Right atrium auricular region (tissue), 2 donors: ENCODE measurements at regions not wholly inside any gene's neighbourhood (a gene's known extent, or its start where the extent isn't known, plus 50 kb on each side); places are given as distances from the start of the nearest gene placed in this dataset.
"Not testable (repeated sequence)": the region's sequence is repeated elsewhere in the genome, so short reads cannot be mapped to it uniquely, and the experiment has no call there.

Source experiments
- DNase-seq: peaks from one replicate; pipeline ENCODE4 v3.0.0-alpha.2; 2019; ENCODE audit warnings: low spot score
- H3K27ac ChIP-seq, 2 donors: fragments of 200-600 bp; sonication (generic); 1 replicate in 1 of 2; 2 replicates in 1 of 2; pipeline ENCODE4 v1.5.1; 2016 to 2019
- H3K27me3 ChIP-seq, 2 donors: fragments of 200-600 bp; sonication (generic); one replicate each; pipeline versions ENCODE4 v1.5.1 to v1.6.0; 2017 to 2019
- H3K36me3 ChIP-seq: fragments of 200-600 bp; sonication (generic); one replicate; pipeline ENCODE4 v1.5.1; 2016
- H3K4me1 ChIP-seq, 2 donors: fragments of 200-600 bp; sonication (generic); one replicate each; pipeline versions ENCODE4 v1.5.1 to v1.6.0; 2017 to 2019
- H3K4me3 ChIP-seq, 2 donors: fragments of 200-600 bp; sonication (generic); 1 replicate in 1 of 2; 2 replicates in 1 of 2; pipeline ENCODE4 v1.5.1; 2017 to 2019; ENCODE audit warnings: mild to moderate bottlenecking in 1 of 2, moderate library complexity in 1 of 2
- H3K9me3 ChIP-seq, 2 donors: fragments of 200-600 bp; sonication (generic); one replicate each; pipeline ENCODE4 v1.5.1; 2019
- CTCF ChIP-seq, 2 donors: fragments of 200-600 bp; sonication (generic); IDR thresholded peaks; one replicate each; pipeline ENCODE4 v1.5.1; 2019; ENCODE audit warnings: antibody characterized with exemption in 2 of 2

GRCh38 chr2:58757971-58758370 is 516.8 kb upstream of the FANCL start:
- no peak for TF ChIP-seq CTCF (IDR thresholded peaks at IDR 0.05)
- no peaks in the 10 kb centered on the region for H3K9me3 ChIP-seq
- no peaks in the 10 kb centered on the region for H3K36me3 ChIP-seq
- no peaks in the 10 kb centered on the region for H3K27me3 ChIP-seq
- H3K4me1 ChIP-seq = no peaks in the 10 kb centered on the region
- H3K4me3 ChIP-seq = no peak overlapping the region
- no peak for DNase-seq
- no peak overlapping the region for H3K27ac ChIP-seq

- Histone ChIP-seq H3K36me3 (no peaks in the 10 kb centered on the region), H3K27ac (no peak overlapping the region), H3K4me1 (no peaks in the 10 kb centered on the region), H3K9me3 (no peaks in the 10 kb centered on the region), H3K27me3 (no peaks in the 10 kb centered on the region), H3K4me3 (no peak overlapping the region)
- no peak for TF ChIP-seq CTCF (IDR thresholded peaks at IDR 0.05)
- DNase-seq = no peak
Observed at GRCh38 chr2:58756336-58756735, 515.2 kb upstream of the FANCL start.

- H3K4me1 ChIP-seq, DNase-seq, H3K27me3 ChIP-seq, H3K9me3 ChIP-seq, H3K27ac ChIP-seq, H3K4me3 ChIP-seq, H3K36me3 ChIP-seq: not testable (repeated sequence)
Observed at GRCh38 chr2:58752507-58752906, 511.4 kb upstream of the FANCL start.

- H3K27me3 ChIP-seq, H3K4me3 ChIP-seq, H3K27ac ChIP-seq, H3K9me3 ChIP-seq, H3K36me3 ChIP-seq, H3K4me1 ChIP-seq, DNase-seq: not testable (repeated sequence)
Observed at GRCh38 chr2:58751676-58752075, 510.6 kb upstream of the FANCL start.

- no peak overlapping the region for H3K27ac ChIP-seq
- H3K4me1 ChIP-seq = no peaks in the 10 kb centered on the region
- no peak overlapping the region for H3K4me3 ChIP-seq
- DNase-seq = no peak
- H3K36me3 ChIP-seq = no peaks in the 10 kb centered on the region
- H3K27me3 ChIP-seq = no peaks in the 10 kb centered on the region
- no peak for TF ChIP-seq CTCF (IDR thresholded peaks at IDR 0.05)
- no peaks in the 10 kb centered on the region for H3K9me3 ChIP-seq
Observed at GRCh38 chr2:58749041-58749440, 507.9 kb upstream of the FANCL start.

GRCh38 chr2:58745334-58745733 is 504.2 kb upstream of the FANCL start:
- H3K4me1 ChIP-seq, H3K27ac ChIP-seq, H3K27me3 ChIP-seq, H3K4me3 ChIP-seq, H3K9me3 ChIP-seq, DNase-seq, H3K36me3 ChIP-seq: not testable (repeated sequence)

- no peak overlapping the region for H3K4me3 ChIP-seq
- no peaks in the 10 kb centered on the region for H3K27me3 ChIP-seq
- TF ChIP-seq CTCF (IDR thresholded peaks at IDR 0.05) = no peak
- no peaks in the 10 kb centered on the region for H3K4me1 ChIP-seq
- H3K9me3 ChIP-seq = no peaks in the 10 kb centered on the region
- DNase-seq = no peak
- no peak overlapping the region for H3K27ac ChIP-seq
- H3K36me3 ChIP-seq = no peaks in the 10 kb centered on the region
Observed at GRCh38 chr2:58740426-58740825, 499.3 kb upstream of the FANCL start.

GRCh38 chr2:58739033-58739432 is 497.9 kb upstream of the FANCL start:
- Histone ChIP-seq H3K36me3 (no peaks in the 10 kb centered on the region), H3K27ac (no peak overlapping the region), H3K4me1 (no peaks in the 10 kb centered on the region), H3K4me3 (no peak overlapping the region), H3K27me3 (no peaks in the 10 kb centered on the region), H3K9me3 (no peaks in the 10 kb centered on the region)
- no peak for TF ChIP-seq CTCF (IDR thresholded peaks at IDR 0.05)
- no peak for DNase-seq
